ENCODE measurements at regions not wholly inside any gene's neighbourhood (a gene's known extent, or its start where the extent isn't known, plus 50 kb on each side); places are given as distances from the start of the nearest gene placed in this dataset.

- no peak for TF ChIP-seq CTCF (IDR thresholded peaks at IDR 0.05; ENCODE audit: low read depth, low read length)
- TF ChIP-seq MYC (IDR thresholded peaks at IDR 0.05; ENCODE audit: low read depth, low read length), result no peak
- no peak for TF ChIP-seq POLR2A (IDR thresholded peaks at IDR 0.05; ENCODE audit: extremely low read depth, insufficient read length)
Observed at GRCh38 chr12:92080911-92081285, 64.7 kb downstream of the BTG1 start.
